NCI-H524 treated with DMSO at 0.1 percent for 48 hours (cell line): ENCODE measurements at regions not wholly inside any gene's neighbourhood (a gene's known extent, or its start where the extent isn't known, plus 50 kb on each side); places are given as distances from the start of the nearest gene placed in this dataset.
"Not testable (repeated sequence)": the region's sequence is repeated elsewhere in the genome, so short reads cannot be mapped to it uniquely, and the experiment has no call there.

Experiments
- DNase-seq: peaks from one replicate; lab custom pipeline; 2025; lab: John Stamatoyannopoulos, UW

- DNase-seq: no peak
Observed at GRCh38 chr6:27106382-27106781, 141.1 kb upstream of the PRSS16 start.

GRCh38 chr6:27111743-27112142 is 135.8 kb upstream of the PRSS16 start:
- no peak for DNase-seq

GRCh38 chr6:27112974-27113373 is 134.5 kb upstream of the PRSS16 start:
- DNase-seq: no peak

GRCh38 chr6:27119329-27119728 is 128.2 kb upstream of the PRSS16 start:
- no peak for DNase-seq

GRCh38 chr6:27119761-27120160 is 127.7 kb upstream of the PRSS16 start:
- DNase-seq: no peak

- no peak for DNase-seq
Observed at GRCh38 chr6:27121640-27122039, 125.9 kb upstream of the PRSS16 start.

- no peak for DNase-seq
Observed at GRCh38 chr6:27124252-27124657, 123.2 kb upstream of the PRSS16 start.

- DNase-seq: no peak
Observed at GRCh38 chr6:27126046-27126814, 121.3 kb upstream of the PRSS16 start.

- DNase-seq: peak; percentile 29
Observed at GRCh38 chr6:27126815-27127537, 120.5 kb upstream of the PRSS16 start.

GRCh38 chr6:27127874-27128273 is 119.6 kb upstream of the PRSS16 start:
- DNase-seq: not testable (repeated sequence)

- DNase-seq: no peak
Observed at GRCh38 chr6:27128311-27129094, 119.0 kb upstream of the PRSS16 start.

GRCh38 chr6:27129095-27129815 is 118.2 kb upstream of the PRSS16 start:
- no peak for DNase-seq

- DNase-seq: no peak
Observed at GRCh38 chr6:27129917-27130316, 117.6 kb upstream of the PRSS16 start.

- DNase-seq: no peak
Observed at GRCh38 chr6:27130668-27131428, 116.7 kb upstream of the PRSS16 start.

GRCh38 chr6:27132282-27132531 is 115.3 kb upstream of the PRSS16 start:
- DNase-seq: not testable (repeated sequence)

GRCh38 chr6:27132532-27133280 is 114.8 kb upstream of the PRSS16 start:
- DNase-seq: peak; percentile 93

GRCh38 chr6:27133281-27134227 is 113.9 kb upstream of the PRSS16 start:
- no peak for DNase-seq

- no peak for DNase-seq
Observed at GRCh38 chr6:27135087-27135657, 112.3 kb upstream of the PRSS16 start.

GRCh38 chr6:27136077-27136644 is 111.3 kb upstream of the PRSS16 start:
- DNase-seq: no peak
